CD14-positive monocyte (primary cell): ENCODE measurements at regions not wholly inside any gene's neighbourhood (a gene's known extent, or its start where the extent isn't known, plus 50 kb on each side); places are given as distances from the start of the nearest gene placed in this dataset.

ENCODE experiments used
- DNase-seq, 3 donors: peaks; one replicate each; pipeline ENCODE4 v3.0.0-alpha.2; 2011 to 2022
- H2AFZ ChIP-seq: 2 replicates; pipeline ENCODE4 v1.6.0; 2012; ENCODE audit warnings: mild to moderate bottlenecking, low read depth, low read length, inconsistent platforms; ENCODE audit not compliant: insufficient read depth, poor library complexity, severe bottlenecking
- H3K27ac ChIP-seq, 2 donors: 1 replicate in 1 of 2; 2 replicates in 1 of 2; pipeline ENCODE4 v1.5.1; 2012 to 2013; ENCODE audit warnings: low read length in 2 of 2, control low read depth in 1 of 2, inconsistent platforms in 1 of 2, low read depth in 1 of 2, mild to moderate bottlenecking in 1 of 2
- H3K27me3 ChIP-seq, 2 donors: one replicate each; pipeline versions ENCODE4 v1.6.0 to v1.6.1; 2011 to 2013; ENCODE audit warnings: low read length in 2 of 2; ENCODE audit not compliant: control insufficient read depth in 2 of 2, insufficient read depth in 2 of 2
- H3K36me3 ChIP-seq, 2 donors: replicated peaks in 1 of 2; 1 replicate in 1 of 2; 2 replicates in 1 of 2; pipeline versions ENCODE4 v1.5.1 to v1.6.1; 2012 to 2013; ENCODE audit warnings: low read length in 2 of 2, control low read depth in 1 of 2, inconsistent platforms in 1 of 2, mild to moderate bottlenecking in 1 of 2; ENCODE audit not compliant: insufficient read depth in 2 of 2, control insufficient read depth in 1 of 2
- H3K4me1 ChIP-seq, 2 donors: 1 replicate in 1 of 2; 2 replicates in 1 of 2; pipeline versions ENCODE4 v1.5.1 to v1.6.1; 2012 to 2013; ENCODE audit warnings: low read length in 2 of 2, control low read depth in 1 of 2, inconsistent platforms in 1 of 2, mild to moderate bottlenecking in 1 of 2, moderate library complexity in 1 of 2; ENCODE audit not compliant: insufficient read depth in 2 of 2, control insufficient read depth in 1 of 2
- H3K4me2 ChIP-seq: replicated peaks from 2 replicates; pipeline ENCODE3; 2012; ENCODE audit warnings: low read length, moderate library complexity, mild to moderate bottlenecking; ENCODE audit not compliant: poor library complexity, severe bottlenecking; ENCODE audit errors: extremely low read depth
- H3K4me3 ChIP-seq, 3 experiments: fragments of 200-600 bp in 1 of 3; sonication (generic) in 1 of 3; replicated peaks in 1 of 3; 1 replicate in 2 of 3; 2 replicates in 1 of 3; pipeline ENCODE4 v1.5.1; 2011 to 2013; ENCODE audit warnings: low read length in 3 of 3, mild to moderate bottlenecking in 3 of 3, control low read depth in 2 of 3, low read depth in 2 of 3, inconsistent platforms in 1 of 3, moderate library complexity in 1 of 3
- H3K79me2 ChIP-seq: 2 replicates; pipeline ENCODE4 v1.6.0; 2012; ENCODE audit warnings: mild to moderate bottlenecking, control low read depth, inconsistent platforms, low read length, moderate library complexity; ENCODE audit not compliant: insufficient read depth
- H3K9ac ChIP-seq: 2 replicates; pipeline ENCODE4 v1.6.0; 2017; ENCODE audit warnings: low read length, mild to moderate bottlenecking; ENCODE audit not compliant: insufficient read depth, poor library complexity, severe bottlenecking
- H3K9me3 ChIP-seq, 2 donors: replicated peaks in 1 of 2; 1 replicate in 1 of 2; 2 replicates in 1 of 2; pipeline versions ENCODE4 v1.5.1 to v1.6.1; 2012 to 2013; ENCODE audit warnings: low read length in 2 of 2, control low read depth in 1 of 2; ENCODE audit not compliant: control insufficient read depth in 1 of 2, insufficient read depth in 1 of 2
- H4K20me1 ChIP-seq: 2 replicates; pipeline ENCODE4 v1.6.0; 2012; ENCODE audit warnings: mild to moderate bottlenecking, low read length, control low read depth, moderate library complexity; ENCODE audit not compliant: insufficient read depth
- H3K27ac Mint-ChIP-seq, 7 donors: one replicate each; pipeline ENCODE4 v1.8.0; 2020; ENCODE audit warnings: mild to moderate bottlenecking in 7 of 7, mixed read lengths in 7 of 7, moderate library complexity in 6 of 7, inconsistent platforms in 2 of 7
- H3K27me3 Mint-ChIP-seq, 3 donors: one replicate each; pipeline ENCODE4 v1.8.0; 2021 to 2022; ENCODE audit warnings: low read depth in 3 of 3, mild to moderate bottlenecking in 3 of 3, mixed read lengths in 3 of 3, moderate library complexity in 3 of 3, inconsistent platforms in 1 of 3
- H3K36me3 Mint-ChIP-seq, 2 donors: one replicate each; pipeline ENCODE4 v1.8.0; 2020; ENCODE audit warnings: mixed read lengths in 2 of 2, inconsistent platforms in 1 of 2, mild to moderate bottlenecking in 1 of 2
- H3K4me1 Mint-ChIP-seq: one replicate; pipeline ENCODE4 v1.8.0; 2020; ENCODE audit warnings: mild to moderate bottlenecking, mixed read lengths
- H3K4me3 Mint-ChIP-seq, 2 donors: one replicate each; pipeline ENCODE4 v1.8.0; 2020; ENCODE audit warnings: mild to moderate bottlenecking in 2 of 2, mixed read lengths in 2 of 2, moderate library complexity in 1 of 2
- H3K9me3 Mint-ChIP-seq, 7 donors: one replicate each; pipeline ENCODE4 v1.8.0; 2020 to 2022; ENCODE audit warnings: mixed read lengths in 7 of 7, mild to moderate bottlenecking in 6 of 7, moderate library complexity in 6 of 7, inconsistent platforms in 2 of 7
- WGBS: methylation state at CpG from one replicate; pipeline ENCODE4 v1.1.5; 2013; ENCODE audit warnings: missing lambda C conversion rate; ENCODE audit not compliant: insufficient coverage; 5-methylcytosine and 5-hydroxymethylcytosine counted together
- intact Hi-C, 2 donors: fragments of 100-400 bp; cut with micrococcal nuclease; formaldehyde crosslinking; loops; one replicate each; pipeline versions ENCODE4 v1.15.0 to v1.15.1; 2023
- TF ChIP-seq, protein P1 (sequence below): fragments of 200-600 bp; IDR thresholded peaks from one replicate; pipeline ENCODE4 v1.8.0; 2022; ENCODE audit warnings: antibody characterized with exemption, mild to moderate bottlenecking

- 96% methylated on average over 3 of the region's 5 CpGs for WGBS
Measured at GRCh38 chr13:87100431-87100830, 570.7 kb upstream of the SLITRK5 start.

GRCh38 chr13:87107651-87108050 is 563.5 kb upstream of the SLITRK5 start:
- intact Hi-C loops: no loop called here
- peaks cover 0 to 1% (median 0%) of the 10 kb centered on the region in 3 donors for H3K27me3 Mint-ChIP-seq

More at GRCh38 chr13:87100431-87100830, 570.7 kb upstream of the SLITRK5 start:
- intact Hi-C loops: no loop called here
- Histone ChIP-seq H4K20me1 (no peaks in the 10 kb centered on the region), H3K4me1 (no peaks in the 10 kb centered on the region), H3K4me2 (no peak overlapping the region), H3K27ac (no peak overlapping the region), H3K27me3 (no peaks in the 10 kb centered on the region), H3K36me3 (no peaks in the 10 kb centered on the region), H3K9me3 (peaks cover 8 to 9% of the 10 kb centered on the region in 2 donors), H3K4me3 (no peak overlapping the region), H3K79me2 (no peaks in the 10 kb centered on the region), H2AFZ (no peak overlapping the region), H3K9ac (no peak overlapping the region)
- DNase-seq: no peak
- peaks cover 0 to 14% (median 2%) of the 10 kb centered on the region in 7 donors for H3K9me3 Mint-ChIP-seq
- H3K27me3 Mint-ChIP-seq: no peaks in the 10 kb centered on the region
- TF ChIP-seq, protein P1, sequence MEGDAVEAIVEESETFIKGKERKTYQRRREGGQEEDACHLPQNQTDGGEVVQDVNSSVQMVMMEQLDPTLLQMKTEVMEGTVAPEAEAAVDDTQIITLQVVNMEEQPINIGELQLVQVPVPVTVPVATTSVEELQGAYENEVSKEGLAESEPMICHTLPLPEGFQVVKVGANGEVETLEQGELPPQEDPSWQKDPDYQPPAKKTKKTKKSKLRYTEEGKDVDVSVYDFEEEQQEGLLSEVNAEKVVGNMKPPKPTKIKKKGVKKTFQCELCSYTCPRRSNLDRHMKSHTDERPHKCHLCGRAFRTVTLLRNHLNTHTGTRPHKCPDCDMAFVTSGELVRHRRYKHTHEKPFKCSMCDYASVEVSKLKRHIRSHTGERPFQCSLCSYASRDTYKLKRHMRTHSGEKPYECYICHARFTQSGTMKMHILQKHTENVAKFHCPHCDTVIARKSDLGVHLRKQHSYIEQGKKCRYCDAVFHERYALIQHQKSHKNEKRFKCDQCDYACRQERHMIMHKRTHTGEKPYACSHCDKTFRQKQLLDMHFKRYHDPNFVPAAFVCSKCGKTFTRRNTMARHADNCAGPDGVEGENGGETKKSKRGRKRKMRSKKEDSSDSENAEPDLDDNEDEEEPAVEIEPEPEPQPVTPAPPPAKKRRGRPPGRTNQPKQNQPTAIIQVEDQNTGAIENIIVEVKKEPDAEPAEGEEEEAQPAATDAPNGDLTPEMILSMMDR: no peak
- no peaks in the 10 kb centered on the region for H3K36me3 Mint-ChIP-seq
- H3K4me1 Mint-ChIP-seq: no peaks in the 10 kb centered on the region
- no peak overlapping the region for H3K27ac Mint-ChIP-seq
- no peak overlapping the region for H3K4me3 Mint-ChIP-seq

More at GRCh38 chr13:87107651-87108050, 563.5 kb upstream of the SLITRK5 start:
- Histone ChIP-seq H3K27ac (no peak overlapping the region), H3K36me3 (no peaks in the 10 kb centered on the region), H3K4me3 (no peak overlapping the region), H3K27me3 (no peaks in the 10 kb centered on the region), H3K4me2 (no peak overlapping the region), H2AFZ (no peak overlapping the region), H3K4me1 (no peaks in the 10 kb centered on the region), H3K79me2 (no peaks in the 10 kb centered on the region), H3K9me3 (peaks cover 4 to 8% of the 10 kb centered on the region in 2 donors), H3K9ac (no peak overlapping the region), H4K20me1 (no peaks in the 10 kb centered on the region)
- Mint-ChIP-seq H3K36me3 (no peaks in the 10 kb centered on the region), H3K9me3 (peaks cover 0 to 6% (median 2%) of the 10 kb centered on the region in 7 donors), H3K27ac (no peak overlapping the region), H3K4me3 (no peak overlapping the region), H3K4me1 (no peaks in the 10 kb centered on the region)
- DNase-seq: no peak
- TF ChIP-seq, protein P1: no peak
- no CpG with 5 or more reads among the region's 2 CpGs for WGBS
